Suppressor macrophage treated with lipopolysaccharide for 4 hours (primary cell): ENCODE measurements at regions not wholly inside any gene's neighbourhood (a gene's known extent, or its start where the extent isn't known, plus 50 kb on each side); places are given as distances from the start of the nearest gene placed in this dataset.

Experiments used
- DNase-seq: peaks from one replicate; pipeline ENCODE4 v3.0.0-alpha.2; 2020

DNA sequence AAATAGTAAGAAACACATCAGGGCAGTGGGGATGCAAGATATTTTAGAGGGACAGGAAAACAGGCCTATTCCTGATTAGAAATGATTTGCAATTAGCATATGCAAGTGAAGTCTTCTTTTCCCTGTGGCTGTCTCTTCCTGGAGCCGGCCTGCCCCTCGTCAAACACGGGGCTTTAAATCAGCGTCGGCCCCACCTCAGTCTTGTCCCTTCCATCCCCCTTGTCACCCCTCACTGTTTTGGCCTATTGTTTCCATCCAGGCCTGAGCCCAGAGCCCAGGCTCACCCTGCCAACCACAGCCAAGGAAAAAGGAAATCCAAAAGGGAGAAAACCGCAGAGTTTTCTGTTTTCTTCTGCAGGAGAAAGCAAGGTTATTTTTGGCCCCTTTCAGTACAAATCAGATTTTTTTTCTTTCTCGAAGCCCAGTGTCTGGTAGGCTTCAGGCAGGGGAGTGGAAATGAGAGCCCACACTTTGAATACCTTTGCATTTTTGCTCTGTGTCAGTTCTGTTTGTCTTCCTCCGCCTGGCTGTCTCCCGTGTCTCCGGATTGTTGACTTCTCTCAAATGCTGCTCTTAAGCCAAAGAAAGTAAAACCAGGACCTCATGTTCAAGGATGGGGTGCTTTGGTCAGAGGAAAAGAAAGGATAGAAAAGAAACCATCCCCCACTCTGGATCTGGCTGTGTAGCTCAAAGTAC, 399.9 kb upstream of the CDH11 start:
- DNase-seq = no peak

DNA sequence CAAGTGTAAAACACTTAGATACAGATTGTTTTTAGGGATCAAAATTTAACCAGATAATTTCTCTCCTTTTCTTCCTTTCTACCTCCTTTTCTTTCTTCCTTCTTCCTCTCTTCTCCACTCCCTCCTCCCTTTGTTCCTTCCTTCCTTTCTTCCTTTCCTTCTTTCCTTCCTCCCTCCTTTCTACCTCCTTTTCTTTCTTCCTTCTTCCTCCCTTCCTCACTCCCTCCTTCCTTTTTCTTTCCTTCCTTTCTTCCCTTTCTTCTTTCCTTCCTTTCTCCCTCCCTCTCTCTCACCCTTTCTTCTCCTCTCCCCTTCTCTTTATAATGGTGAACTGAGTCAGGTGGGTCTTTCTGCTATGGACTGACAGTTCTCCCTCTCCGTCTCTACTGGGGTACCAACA, 397.5 kb upstream of the CDH11 start:
- DNase-seq = no peak

DNA sequence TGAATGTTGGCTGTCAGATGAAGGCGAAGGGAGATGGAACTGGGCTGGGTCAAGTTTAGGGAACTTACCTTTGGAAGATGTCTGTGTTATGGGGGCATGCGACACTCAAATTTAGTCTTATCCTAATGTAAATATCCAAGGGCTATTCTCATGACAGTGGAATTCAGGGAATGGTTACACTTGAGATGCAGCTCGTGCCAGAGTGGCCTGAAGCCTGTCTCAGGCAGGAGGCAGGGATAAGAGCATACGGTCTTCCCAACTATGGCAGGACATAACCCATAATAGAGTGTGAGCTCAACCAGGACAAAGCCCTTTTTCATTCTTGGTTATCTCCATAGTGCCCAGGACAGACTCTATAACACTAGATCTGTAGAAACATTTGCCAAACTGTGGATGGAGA, 393.3 kb upstream of the CDH11 start:
- DNase-seq = no peak

- DNase-seq = no peak
These were observed 389.0 kb upstream of the CDH11 start for GRCh38 chr16:65510850-65511249.

DNA sequence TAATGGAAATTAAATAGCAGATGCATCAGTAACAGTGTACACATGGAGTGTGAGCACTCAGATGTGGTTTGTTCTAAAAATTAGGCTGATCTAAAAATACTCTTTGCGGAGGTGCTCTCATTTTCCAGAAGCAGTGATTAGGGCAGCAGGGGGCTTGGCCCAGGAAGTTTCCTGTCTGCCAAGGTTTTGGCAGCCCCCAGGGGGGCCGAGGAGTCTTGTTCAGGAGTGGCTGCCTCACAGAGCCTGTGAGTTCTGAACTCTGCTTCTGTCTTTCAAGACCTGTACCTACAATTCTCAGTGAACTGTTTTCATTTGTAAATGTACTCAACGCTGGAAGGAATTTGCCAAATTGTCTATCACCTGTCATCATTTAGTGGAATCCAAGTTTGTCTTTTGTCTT, 388.4 kb upstream of the CDH11 start:
- DNase-seq = no peak

DNA sequence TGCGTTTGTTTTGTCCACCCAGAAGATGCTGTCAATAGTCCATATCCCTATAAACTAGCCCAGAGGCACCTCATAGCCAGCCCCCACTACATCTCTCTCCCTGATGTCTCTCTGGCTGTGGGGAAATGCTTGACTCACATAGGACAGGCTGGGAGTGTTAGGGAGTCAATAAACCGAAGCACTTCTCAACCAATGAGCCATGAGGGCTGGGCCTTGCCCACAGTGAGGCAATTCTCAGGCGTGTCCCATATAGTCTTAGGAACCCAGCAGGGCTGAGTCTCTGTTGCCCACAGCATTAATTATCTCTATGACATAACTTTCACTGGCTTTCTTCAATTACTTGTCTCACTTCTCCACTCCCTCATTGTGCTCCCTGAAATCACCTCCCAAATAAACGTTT, 387.3 kb upstream of the CDH11 start:
- DNase-seq = no peak

GRCh38 chr16:65500919-65501318, 379.1 kb upstream of the CDH11 start:
- DNase-seq = no peak

DNA sequence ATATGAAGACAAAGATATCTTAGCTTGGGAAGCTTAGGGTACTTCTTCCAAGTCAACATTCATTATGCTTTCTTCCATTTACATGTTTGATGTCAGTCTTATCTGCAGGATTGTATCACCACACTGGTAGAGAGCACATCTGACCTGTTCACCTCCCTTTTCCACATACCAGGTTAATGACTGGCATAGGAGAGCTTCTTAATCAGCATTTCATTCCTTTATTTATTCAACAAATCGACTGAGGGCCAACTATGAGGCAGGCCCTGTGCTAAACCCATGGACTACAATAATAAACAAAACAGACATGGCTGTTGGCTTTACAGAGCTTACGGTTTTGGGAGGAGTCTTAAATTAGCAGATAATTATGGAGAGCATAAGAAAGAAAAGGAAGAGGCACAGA, 378.1 kb upstream of the CDH11 start:
- no peak for DNase-seq

DNA sequence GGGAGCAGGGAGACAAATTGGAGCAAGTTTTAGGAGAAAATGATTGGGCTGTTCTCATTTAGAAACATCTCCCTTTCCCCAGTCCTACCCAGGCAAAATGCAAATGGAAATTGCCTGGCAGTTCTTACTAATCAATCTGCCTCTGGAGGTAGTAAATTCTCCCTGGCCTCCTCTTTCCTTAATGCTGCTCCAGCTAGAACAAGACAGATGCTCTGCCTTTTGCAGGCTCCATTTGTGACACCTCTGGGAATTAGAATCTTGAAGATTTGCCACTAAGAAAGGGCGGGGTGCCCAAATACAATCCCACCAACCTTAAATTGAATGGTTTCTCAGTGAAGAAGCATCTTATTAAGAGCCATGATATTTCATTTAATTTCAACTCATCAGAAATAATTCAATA, 377.7 kb upstream of the CDH11 start:
- DNase-seq = no peak

- no peak for DNase-seq
These were observed 375.7 kb upstream of the CDH11 start for GRCh38 chr16:65497571-65497970.

DNA sequence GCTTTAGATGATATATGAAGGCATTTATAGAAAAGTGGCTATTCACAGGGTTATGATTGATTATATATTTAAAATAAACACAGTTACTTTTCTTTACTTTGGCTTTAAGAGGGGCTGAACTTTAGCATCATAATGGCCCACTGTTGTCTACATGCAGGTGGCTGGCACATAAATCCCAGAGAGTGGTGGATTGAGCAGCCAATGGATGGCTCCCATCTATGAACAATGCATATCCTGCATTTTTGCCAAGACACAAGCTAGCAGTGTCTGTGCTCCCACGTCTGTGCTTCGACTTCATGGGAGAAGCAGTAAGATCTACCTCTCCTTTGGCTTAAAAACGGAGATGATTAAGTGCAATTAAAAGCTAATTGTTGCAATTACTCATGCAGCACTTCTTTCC, 373.2 kb upstream of the CDH11 start:
- DNase-seq = no peak

GRCh38 chr16:65494609-65495008, 372.7 kb upstream of the CDH11 start:
- no peak for DNase-seq

DNA sequence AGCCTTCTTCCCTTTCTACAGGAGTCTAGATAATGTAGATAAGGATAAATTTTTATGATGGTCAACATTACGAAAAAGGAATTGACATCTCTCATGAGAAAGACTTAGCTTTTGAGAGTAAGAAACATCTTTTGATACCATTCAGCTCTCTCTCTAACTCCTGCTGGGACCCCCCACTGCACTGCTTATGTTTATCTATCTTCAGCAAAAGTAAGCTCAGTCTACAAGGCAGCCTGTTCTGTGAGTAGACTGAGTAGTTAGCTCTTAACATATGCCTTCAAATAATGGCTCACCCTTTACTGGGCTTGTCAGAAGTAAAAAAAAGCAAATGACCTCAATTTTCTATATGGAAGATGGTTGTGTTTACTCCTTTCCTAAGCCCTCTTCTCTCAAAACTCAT, 372.2 kb upstream of the CDH11 start:
- DNase-seq = no peak

DNA sequence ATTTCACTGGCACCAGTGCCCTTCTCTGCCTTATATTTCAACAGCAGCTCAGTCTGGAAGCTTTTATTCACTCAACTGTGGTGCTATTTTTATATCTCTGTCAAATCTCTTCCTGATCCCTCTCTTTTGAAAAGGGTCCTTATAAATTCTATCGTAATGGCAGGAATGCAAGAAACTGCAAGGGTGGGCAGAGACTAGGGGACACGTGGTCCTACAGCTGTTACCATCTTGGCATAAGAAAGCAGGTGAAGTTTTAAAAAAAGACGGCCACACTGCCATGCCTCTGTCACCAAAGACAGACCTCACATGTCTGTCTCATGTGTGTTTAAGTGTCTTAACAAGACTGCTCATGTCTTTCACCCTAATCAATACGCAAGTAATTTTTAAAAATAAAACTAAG, 368.4 kb upstream of the CDH11 start:
- DNase-seq = no peak

DNA sequence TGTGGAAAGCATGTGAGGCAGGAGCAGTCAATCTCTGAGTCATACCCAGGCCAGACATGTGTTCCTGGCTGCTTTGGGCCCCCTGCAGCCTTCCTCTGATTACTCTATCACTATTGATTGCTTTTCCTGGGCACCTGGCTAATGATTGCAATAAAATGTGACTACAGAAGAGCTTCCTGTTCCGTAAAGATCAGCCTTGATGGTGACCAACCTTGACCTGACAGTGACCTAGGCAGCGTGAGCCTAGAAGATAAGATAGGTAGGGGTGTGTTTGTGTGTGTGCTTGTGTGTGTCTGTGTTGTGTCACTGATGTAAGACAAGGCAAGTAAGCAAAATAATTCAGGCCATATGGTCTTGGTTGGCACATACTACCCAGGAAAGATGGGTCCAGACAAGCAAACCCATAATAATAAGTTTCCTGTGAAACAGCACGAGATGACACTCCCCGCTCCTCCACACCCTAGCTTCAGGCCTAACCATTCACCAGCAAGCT, 367.7 kb upstream of the CDH11 start:
- no peak for DNase-seq

DNA sequence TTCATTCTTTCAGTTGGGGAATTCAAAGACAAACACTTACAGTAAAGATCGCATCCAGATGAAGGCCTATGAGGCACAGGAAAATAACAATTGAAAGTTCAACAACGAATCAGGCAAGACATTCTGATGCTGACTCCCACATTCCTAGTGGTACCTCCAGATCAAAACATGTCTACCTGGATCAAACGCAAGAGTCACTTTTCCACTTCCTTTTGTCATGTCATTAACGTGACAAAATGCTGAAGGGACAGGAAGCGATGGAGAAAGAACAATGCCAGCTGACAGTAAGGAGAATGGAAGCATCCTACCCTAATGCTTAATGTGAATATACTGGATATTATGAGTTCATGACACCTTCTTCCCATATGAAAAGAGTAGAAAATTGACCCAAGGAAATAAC, 365.4 kb upstream of the CDH11 start:
- DNase-seq = no peak

GRCh38 chr16:65481956-65482355, 360.1 kb upstream of the CDH11 start:
- no peak for DNase-seq

GRCh38 chr16:65480281-65481091, 358.6 kb upstream of the CDH11 start:
- DNase-seq = no peak

GRCh38 chr16:65476448-65476955, 354.6 kb upstream of the CDH11 start:
- DNase-seq = no peak

- no peak for DNase-seq
These were observed 351.8 kb upstream of the CDH11 start for GRCh38 chr16:65473699-65474098.

GRCh38 chr16:65469116-65469515, 347.3 kb upstream of the CDH11 start:
- no peak for DNase-seq

DNA sequence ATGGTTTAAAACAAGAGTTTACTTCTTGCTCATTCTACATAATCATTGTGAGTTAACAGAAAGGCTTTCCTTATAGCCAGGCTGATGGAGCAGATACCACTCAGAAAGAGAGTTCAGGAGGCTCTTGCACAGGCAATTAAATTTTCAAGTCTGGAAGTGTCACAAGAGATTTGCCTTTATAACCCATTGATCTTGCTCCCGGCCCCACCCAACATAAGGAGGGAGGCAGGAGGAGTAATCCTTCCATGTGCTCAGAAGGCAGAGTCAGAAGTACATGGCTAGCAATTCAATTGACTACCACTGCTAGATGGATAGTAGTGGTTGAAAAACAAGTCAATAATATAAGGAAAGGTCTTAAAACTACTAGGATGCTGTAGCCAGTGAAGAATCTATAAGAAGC, 346.3 kb upstream of the CDH11 start:
- DNase-seq = no peak

DNA sequence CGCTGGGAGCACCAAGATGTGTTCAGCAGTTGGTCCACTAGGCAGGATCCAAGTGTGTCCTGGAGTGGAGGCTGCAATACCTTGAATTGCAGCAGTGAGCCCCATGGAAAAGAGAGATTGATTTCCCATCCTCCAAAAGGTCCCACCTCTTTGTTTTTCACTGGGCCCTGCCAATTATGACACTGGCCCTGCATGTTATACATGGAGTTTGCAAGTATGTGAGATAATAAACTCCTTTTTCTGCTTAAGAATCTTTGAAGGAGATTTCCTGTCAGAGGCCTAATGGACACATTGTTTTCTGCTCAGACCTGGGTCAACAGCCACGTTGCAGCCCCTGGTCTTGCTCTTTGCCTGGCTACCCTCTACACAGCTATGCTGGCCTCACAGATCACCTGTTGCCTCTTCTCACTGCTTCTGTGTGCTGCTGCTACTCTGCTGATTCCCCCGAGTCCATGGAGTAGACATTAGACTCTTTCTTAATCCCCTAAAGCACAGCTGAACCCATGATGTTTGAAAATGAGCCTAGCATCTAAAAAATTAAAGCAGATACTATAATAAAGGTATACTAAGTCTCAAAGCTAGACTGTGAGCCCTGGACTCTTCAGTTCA, 341.9 kb upstream of the CDH11 start:
- DNase-seq = no peak

DNA sequence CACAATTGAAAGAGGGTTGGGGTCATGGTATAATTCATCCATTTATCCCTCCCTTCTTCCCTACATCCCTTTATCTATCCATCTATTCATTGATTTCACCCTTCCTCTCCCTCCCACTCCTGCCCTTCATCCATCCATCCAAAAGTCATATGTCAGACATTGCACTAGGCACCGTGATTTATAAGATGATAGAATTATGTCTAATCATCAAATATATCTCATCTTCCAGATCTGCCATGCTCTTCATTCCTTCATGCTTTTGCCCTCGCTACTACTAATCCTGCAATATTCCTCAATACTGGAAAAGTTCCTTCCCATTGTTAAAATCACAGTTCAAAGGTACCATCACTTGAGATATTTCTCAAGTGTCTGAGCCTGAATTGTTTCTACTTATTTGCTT, 335.2 kb upstream of the CDH11 start:
- DNase-seq = no peak
